Mucosa of descending colon (tissue), 3 donors: ENCODE measurements at regions not wholly inside any gene's neighbourhood (a gene's known extent, or its start where the extent isn't known, plus 50 kb on each side); places are given as distances from the start of the nearest gene placed in this dataset.

Experiments used
- ATAC-seq: fragments of 200-7000 bp; cut with Tn5 transposase; one replicate; pipeline ENCODE4 v1.9.1; 2020; ENCODE audit warnings: mild to moderate bottlenecking, moderate library complexity
- DNase-seq, 3 donors: peaks; one replicate each; pipeline ENCODE4 v3.0.0-alpha.2; 2020
- H3K36me3 ChIP-seq: fragments of 200-600 bp; one replicate; pipeline ENCODE4 v1.8.0; 2021; ENCODE audit warnings: low read depth, mild to moderate bottlenecking
- H3K4me1 ChIP-seq: fragments of 200-600 bp; one replicate; pipeline ENCODE4 v1.8.0; 2021; ENCODE audit warnings: low read depth, mild to moderate bottlenecking
- H3K4me3 ChIP-seq: fragments of 200-600 bp; one replicate; pipeline ENCODE4 v1.8.0; 2021; ENCODE audit warnings: mild to moderate bottlenecking
- H3K9me3 ChIP-seq: fragments of 200-600 bp; one replicate; pipeline ENCODE4 v1.8.0; 2021; ENCODE audit warnings: mild to moderate bottlenecking
- CTCF ChIP-seq: fragments of 200-600 bp; IDR thresholded peaks from one replicate; pipeline ENCODE4 v1.8.0; 2022; ENCODE audit warnings: antibody characterized with exemption, mild to moderate bottlenecking
- intact Hi-C, 2 donors: fragments of 100-400 bp; cut with DNase I in 1 of 2; cut with micrococcal nuclease in 1 of 2; formaldehyde crosslinking; loops; one replicate each; pipeline versions ENCODE4 v1.11.0 to v1.11.1; 2022; cut with DNase I, micrococcal nuclease
- donor health status: DM: no; HTN: no; CAD: no; lungs with moderate emphysema.
- donor health status: DM: no; HTN: no; CAD: no.
- donor health status: DM: no; HTN: yes; CAD: no.

DNA sequence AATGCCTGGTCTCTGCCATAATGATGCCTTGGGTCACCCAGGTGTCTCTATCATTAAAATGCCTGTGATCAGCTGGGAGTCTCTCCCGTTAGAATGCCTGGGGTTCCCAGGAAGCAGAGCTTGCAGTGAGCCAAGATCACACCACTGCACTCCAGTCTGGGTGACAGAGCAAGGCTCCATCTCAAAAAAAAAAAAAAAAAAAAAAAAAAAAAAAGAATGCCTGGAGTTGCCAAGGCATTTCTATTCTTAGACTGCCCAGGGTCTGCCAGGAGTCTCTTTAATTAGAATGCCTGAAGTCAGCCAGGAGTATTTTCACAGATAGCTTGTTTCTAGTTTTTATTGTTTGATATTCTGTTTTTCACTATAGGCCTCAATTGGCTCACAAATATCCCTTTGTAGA lies 1552.5 kb downstream of the UQCRFS1 start:
- TF ChIP-seq CTCF, result no peak
- Histone ChIP-seq H3K36me3 (no peaks in the 10 kb centered on the region), H3K9me3 (peaks cover 88% of the 10 kb centered on the region), H3K4me3 (no peak overlapping the region), H3K4me1 (no peaks in the 10 kb centered on the region)
- DNase-seq (no peak), ATAC-seq (no peak)
- intact Hi-C loops, result no loop called here

DNA sequence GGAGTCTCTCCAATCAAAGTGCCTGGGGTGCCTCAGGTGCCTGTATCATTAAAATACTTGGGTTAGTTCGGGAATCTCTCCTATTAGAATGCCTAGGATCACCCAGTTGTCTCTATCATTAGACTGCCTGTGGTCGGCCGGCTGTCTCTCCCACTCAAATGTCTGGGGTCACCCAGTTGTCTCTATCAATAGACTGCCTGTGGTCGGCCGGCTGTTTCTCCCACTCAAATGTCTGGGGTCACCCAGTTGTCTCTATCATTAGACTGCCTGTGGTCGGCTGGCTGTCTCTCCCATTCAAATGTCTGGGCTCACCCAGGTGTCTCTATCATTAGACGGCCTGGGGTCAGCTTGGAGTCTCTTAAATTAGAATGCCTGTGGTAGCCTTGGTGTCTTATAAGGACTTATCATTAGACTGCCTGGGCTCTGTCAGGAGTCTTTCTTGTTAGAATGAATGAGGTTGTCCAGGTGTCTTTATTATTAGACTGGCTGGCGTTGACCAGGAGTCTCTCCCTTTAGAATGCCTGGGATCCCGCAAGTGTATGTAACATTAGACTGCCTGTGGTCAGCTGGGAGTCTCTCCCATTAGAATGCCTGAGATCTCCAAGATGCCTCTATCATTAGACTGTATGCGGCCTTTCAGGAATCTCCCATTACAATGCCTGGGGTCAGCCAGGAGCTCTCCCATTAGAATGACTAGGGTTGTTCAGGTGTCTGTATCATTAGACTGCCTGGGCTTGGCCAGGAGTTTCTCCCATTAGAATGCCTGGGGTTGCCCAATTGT lies 1555.5 kb downstream of the UQCRFS1 start:
- H3K9me3 ChIP-seq, result peaks cover 91% of the 10 kb centered on the region
- DNase-seq (no peak), ATAC-seq (no peak)
- intact Hi-C loops, result no loop called here
- no peaks in the 10 kb centered on the region for H3K4me1 ChIP-seq
- TF ChIP-seq CTCF, result no peak
- H3K36me3 ChIP-seq, result no peaks in the 10 kb centered on the region
- no peak overlapping the region for H3K4me3 ChIP-seq

DNA sequence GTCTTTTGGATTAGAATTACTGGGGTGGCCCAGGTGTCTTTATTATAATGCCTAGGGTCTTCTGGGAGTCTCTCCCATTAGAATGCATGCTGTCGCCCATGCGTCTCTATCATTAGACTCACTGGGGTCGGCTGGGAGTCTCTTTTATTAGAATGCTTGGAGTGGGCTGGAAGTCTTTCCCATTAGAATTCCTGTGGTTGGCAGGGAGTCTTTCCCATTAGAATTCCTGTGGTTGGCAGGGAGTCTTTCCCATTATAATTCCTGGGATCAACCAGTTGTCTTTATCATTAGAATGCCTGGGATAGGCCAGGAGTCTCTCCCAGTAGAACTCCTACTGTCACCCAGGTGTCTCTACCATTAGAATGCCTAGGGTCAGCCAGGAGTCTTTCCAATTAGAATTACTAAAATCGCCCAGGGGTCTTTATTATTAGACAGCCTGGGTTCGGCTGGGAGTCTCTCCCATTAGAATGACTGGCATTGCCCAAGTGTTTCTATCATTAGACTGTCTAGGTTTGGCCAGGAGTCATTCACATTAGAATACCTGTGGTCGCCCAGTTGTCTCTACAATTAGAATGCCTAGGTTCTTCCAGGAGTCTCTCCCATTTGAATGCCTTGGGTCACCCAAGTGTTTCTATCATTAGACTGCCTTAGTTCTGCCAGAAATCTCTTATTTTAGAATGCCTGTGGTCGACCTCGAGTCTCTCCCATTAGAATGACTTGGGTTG lies 1558.5 kb downstream of the UQCRFS1 start:
- ATAC-seq, result no peak
- DNase-seq, result no peak
- no peaks in the 10 kb centered on the region for H3K36me3 ChIP-seq
- no peak overlapping the region for H3K4me3 ChIP-seq
- no peak for TF ChIP-seq CTCF
- intact Hi-C loops, result no loop called here
- peaks cover 97% of the 10 kb centered on the region for H3K9me3 ChIP-seq
- no peaks in the 10 kb centered on the region for H3K4me1 ChIP-seq

GRCh38 chr19:27652796-27653195 lies 1560.2 kb downstream of the UQCRFS1 start:
- no peak for ATAC-seq
- no peak for DNase-seq
- H3K36me3 ChIP-seq, result no peaks in the 10 kb centered on the region
- intact Hi-C loops, result no loop called here
- no peaks in the 10 kb centered on the region for H3K4me1 ChIP-seq
- no peak for TF ChIP-seq CTCF
- no peak overlapping the region for H3K4me3 ChIP-seq
- H3K9me3 ChIP-seq, result peaks cover 97% of the 10 kb centered on the region

- no peaks in the 10 kb centered on the region for H3K36me3 ChIP-seq
- H3K4me3 ChIP-seq, result no peak overlapping the region
- H3K9me3 ChIP-seq, result peaks cover 97% of the 10 kb centered on the region
- no peak for TF ChIP-seq CTCF
- intact Hi-C loops, result no loop called here
- H3K4me1 ChIP-seq, result no peaks in the 10 kb centered on the region
- no peak for ATAC-seq
- no peak for DNase-seq
Observed at GRCh38 chr19:27652281-27652680, 1560.7 kb downstream of the UQCRFS1 start.
